GM03348 (cell line): ENCODE measurements at regions not wholly inside any gene's neighbourhood (a gene's known extent, or its start where the extent isn't known, plus 50 kb on each side); places are given as distances from the start of the nearest gene placed in this dataset.
"Not testable (repeated sequence)": the region's sequence is repeated elsewhere in the genome, so short reads cannot be mapped to it uniquely, and the experiment has no call there.

Experiments
- DNase-seq: peaks from one replicate; pipeline ENCODE4 v3.0.0; 2012; ENCODE audit warnings: low spot score

GRCh38 chr12:127144770-127145169 is 1122.2 kb upstream of the TMEM132C start:
- DNase-seq, result no peak

GRCh38 chr12:127145241-127145928 is 1121.6 kb upstream of the TMEM132C start:
- peak; percentile 27 for DNase-seq

GRCh38 chr12:127145929-127146789 is 1120.8 kb upstream of the TMEM132C start:
- peak; percentile 92 for DNase-seq

- DNase-seq, result no peak
These were observed 1119.8 kb upstream of the TMEM132C start for GRCh38 chr12:127146991-127147718.

GRCh38 chr12:127147724-127148123 is 1119.2 kb upstream of the TMEM132C start:
- DNase-seq, result no peak

- DNase-seq, result no peak
These were observed 1118.7 kb upstream of the TMEM132C start for GRCh38 chr12:127148318-127148717.

GRCh38 chr12:127149226-127149964 is 1117.6 kb upstream of the TMEM132C start:
- DNase-seq, result peak; percentile 80

- DNase-seq, result no peak
These were observed 1116.9 kb upstream of the TMEM132C start for GRCh38 chr12:127150028-127150427.

- DNase-seq, result no peak
These were observed 1116.5 kb upstream of the TMEM132C start for GRCh38 chr12:127150479-127150878.

GRCh38 chr12:127150956-127151355 is 1116.0 kb upstream of the TMEM132C start:
- no peak for DNase-seq

GRCh38 chr12:127153996-127154395 is 1113.0 kb upstream of the TMEM132C start:
- no peak for DNase-seq

- not testable (repeated sequence) for DNase-seq
These were observed 1112.1 kb upstream of the TMEM132C start for GRCh38 chr12:127154830-127155229.

- DNase-seq, result not testable (repeated sequence)
These were observed 1110.9 kb upstream of the TMEM132C start for GRCh38 chr12:127155935-127156619.

GRCh38 chr12:127157501-127158366 is 1109.2 kb upstream of the TMEM132C start:
- DNase-seq, result not testable (repeated sequence)

GRCh38 chr12:127158385-127159061 is 1108.4 kb upstream of the TMEM132C start:
- no peak for DNase-seq

GRCh38 chr12:127161466-127161865 is 1105.5 kb upstream of the TMEM132C start:
- DNase-seq, result no peak

GRCh38 chr12:127162307-127162706 is 1104.7 kb upstream of the TMEM132C start:
- DNase-seq, result no peak

GRCh38 chr12:127162902-127163301 is 1104.1 kb upstream of the TMEM132C start:
- DNase-seq, result peak; percentile 70

- peak; percentile 95 for DNase-seq
These were observed 1101.2 kb upstream of the TMEM132C start for GRCh38 chr12:127165567-127166392.
